ENCODE measurements at regions not wholly inside any gene's neighbourhood (a gene's known extent, or its start where the extent isn't known, plus 50 kb on each side); places are given as distances from the start of the nearest gene placed in this dataset.

- Histone ChIP-seq H3K4me1 (ENCODE audit: low read depth, poor library complexity, severe bottlenecking) (peaks cover 7% of the 10 kb centered on the region), H3K9ac (no peak overlapping the region), H3K4me2 (no peak overlapping the region), H3K27me3 (ENCODE audit: insufficient read depth, low read depth) (no peaks in the 10 kb centered on the region), H3K79me2 (ENCODE audit: insufficient read depth, low read depth) (no peaks in the 10 kb centered on the region), H3K4me3 (IDR thresholded peaks at IDR 0.05; ENCODE audit: insufficient read depth, low read depth, low read length) (no peak overlapping the region), H4K20me1 (ENCODE audit: insufficient read depth) (no peaks in the 10 kb centered on the region), H3K27ac (no peak overlapping the region), H2AFZ (ENCODE audit: low read depth) (no peak overlapping the region), H3K36me3 (ENCODE audit: insufficient read depth) (no peaks in the 10 kb centered on the region)
- TF ChIP-seq CTCF (conservative IDR thresholded peaks at IDR 0.05; ENCODE audit: low read depth, low read length), result no peak
These were observed 240.5 kb downstream of the CLIC5 start for GRCh38 chr6:45775026-45775697.

DNA sequence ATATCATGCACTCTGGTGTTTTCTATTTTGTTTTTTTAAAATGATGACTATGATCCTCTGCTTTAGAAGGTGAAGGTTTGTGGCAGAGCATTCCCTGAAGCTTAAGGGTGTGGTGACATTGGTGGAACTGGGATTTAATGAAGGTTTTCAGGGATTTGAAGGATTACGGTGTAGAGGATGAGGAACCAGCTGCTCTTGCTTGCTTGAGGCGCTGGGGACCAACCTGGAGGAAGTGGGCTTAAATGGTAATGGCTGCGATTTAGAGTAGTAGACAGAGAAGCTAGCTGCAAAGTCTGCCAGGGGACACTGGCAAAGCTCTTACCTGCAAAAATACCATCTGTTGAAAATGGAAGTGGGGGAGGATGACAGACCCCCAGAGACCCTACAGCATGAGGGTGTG is 241.8 kb downstream of the CLIC5 start:
- Histone ChIP-seq H3K79me2 (ENCODE audit: insufficient read depth, low read depth) (no peaks in the 10 kb centered on the region), H3K36me3 (ENCODE audit: insufficient read depth) (no peaks in the 10 kb centered on the region), H3K4me3 (IDR thresholded peaks at IDR 0.05; ENCODE audit: insufficient read depth, low read depth, low read length) (no peak overlapping the region), H3K4me1 (ENCODE audit: low read depth, poor library complexity, severe bottlenecking) (no peaks in the 10 kb centered on the region), H4K20me1 (ENCODE audit: insufficient read depth) (no peaks in the 10 kb centered on the region), H3K27me3 (ENCODE audit: insufficient read depth, low read depth) (no peaks in the 10 kb centered on the region), H3K4me2 (no peak overlapping the region), H3K9ac (no peak overlapping the region), H3K27ac (no peak overlapping the region), H2AFZ (ENCODE audit: low read depth) (no peak overlapping the region)
- TF ChIP-seq CTCF (conservative IDR thresholded peaks at IDR 0.05; ENCODE audit: low read depth, low read length), result no peak

DNA sequence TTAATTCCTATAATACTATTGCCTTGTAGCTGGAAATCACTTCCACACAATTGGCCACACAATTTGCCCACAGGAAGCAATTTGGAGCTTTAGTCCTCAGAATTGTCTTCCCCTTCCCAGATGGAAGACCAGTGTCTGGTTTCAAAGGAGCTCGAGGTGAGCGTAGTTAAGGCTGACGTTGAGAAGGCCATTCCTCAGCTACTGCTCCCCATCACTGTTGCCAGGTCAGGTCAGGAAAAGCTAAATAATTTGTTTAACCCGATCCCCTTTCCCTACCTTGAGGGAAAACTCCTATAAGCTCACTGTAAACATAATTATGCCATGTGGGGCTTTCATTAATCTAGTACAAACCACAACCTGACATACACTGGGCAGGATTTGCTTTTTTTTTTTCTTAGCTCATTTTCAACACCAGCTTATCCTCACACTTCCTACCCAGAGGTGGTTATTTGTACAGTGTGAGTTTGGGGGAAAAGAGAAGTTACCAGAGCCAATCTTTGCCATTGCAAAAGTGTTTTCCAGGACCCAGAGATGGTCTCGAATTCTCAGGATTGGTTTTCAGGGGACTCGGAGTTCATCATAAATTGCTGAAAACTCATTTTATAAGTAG is 242.7 kb downstream of the CLIC5 start:
- H2AFZ ChIP-seq (ENCODE audit: low read depth), result no peak overlapping the region
- H3K4me3 ChIP-seq (IDR thresholded peaks at IDR 0.05; ENCODE audit: insufficient read depth, low read depth, low read length), result no peak overlapping the region
- no peak for TF ChIP-seq CTCF (conservative IDR thresholded peaks at IDR 0.05; ENCODE audit: low read depth, low read length)
- no peaks in the 10 kb centered on the region for H3K27me3 ChIP-seq (ENCODE audit: insufficient read depth, low read depth)
- no peak overlapping the region for H3K27ac ChIP-seq
- no peak overlapping the region for H3K9ac ChIP-seq
- no peaks in the 10 kb centered on the region for H3K4me1 ChIP-seq (ENCODE audit: low read depth, poor library complexity, severe bottlenecking)
- no peaks in the 10 kb centered on the region for H3K36me3 ChIP-seq (ENCODE audit: insufficient read depth)
- H3K79me2 ChIP-seq (ENCODE audit: insufficient read depth, low read depth), result no peaks in the 10 kb centered on the region
- H3K4me2 ChIP-seq, result no peak overlapping the region
- no peaks in the 10 kb centered on the region for H4K20me1 ChIP-seq (ENCODE audit: insufficient read depth)

DNA sequence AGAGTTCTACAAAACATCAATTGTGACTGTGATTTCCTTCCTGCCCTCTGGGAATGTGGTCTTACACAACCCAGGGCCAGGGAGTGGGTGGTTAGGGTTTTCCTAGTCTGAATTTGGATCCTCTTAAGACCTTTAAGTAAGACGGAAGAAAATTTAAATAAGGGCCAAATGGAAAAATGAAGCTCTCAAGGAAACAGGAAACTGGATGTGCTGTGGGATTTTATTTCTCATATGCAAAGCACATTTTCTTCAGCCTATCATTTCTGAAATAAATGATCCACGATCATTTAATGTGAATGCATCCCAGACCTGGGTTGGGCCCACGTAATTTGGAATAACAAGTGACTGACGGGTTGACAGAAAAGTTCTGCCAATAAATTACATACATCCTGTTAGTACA is 243.6 kb downstream of the CLIC5 start:
- Histone ChIP-seq H3K4me2 (no peak overlapping the region), H3K36me3 (ENCODE audit: insufficient read depth) (no peaks in the 10 kb centered on the region), H3K4me3 (IDR thresholded peaks at IDR 0.05; ENCODE audit: insufficient read depth, low read depth, low read length) (no peak overlapping the region), H2AFZ (ENCODE audit: low read depth) (no peak overlapping the region), H3K4me1 (ENCODE audit: low read depth, poor library complexity, severe bottlenecking) (no peaks in the 10 kb centered on the region), H3K9ac (no peak overlapping the region), H3K79me2 (ENCODE audit: insufficient read depth, low read depth) (no peaks in the 10 kb centered on the region), H3K27ac (no peak overlapping the region), H3K27me3 (ENCODE audit: insufficient read depth, low read depth) (no peaks in the 10 kb centered on the region), H4K20me1 (ENCODE audit: insufficient read depth) (no peaks in the 10 kb centered on the region)
- TF ChIP-seq CTCF (conservative IDR thresholded peaks at IDR 0.05; ENCODE audit: low read depth, low read length), result no peak
